Breast epithelium (tissue), 4 donors: ENCODE measurements at regions not wholly inside any gene's neighbourhood (a gene's known extent, or its start where the extent isn't known, plus 50 kb on each side); places are given as distances from the start of the nearest gene placed in this dataset.

ENCODE experiments used
- DNase-seq, 2 donors: peaks; one replicate each; pipeline ENCODE4 v3.0.0-alpha.2; 2019; ENCODE audit warnings: low spot score in 2 of 2
- H3K27ac ChIP-seq, 2 donors: fragments of 200-600 bp; sonication (generic) in 1 of 2; one replicate each; pipeline ENCODE4 v1.5.1; 2016 to 2019; ENCODE audit warnings: mild to moderate bottlenecking in 1 of 2
- H3K27me3 ChIP-seq, 2 donors: fragments of 200-600 bp; sonication (generic) in 1 of 2; one replicate each; pipeline versions ENCODE4 v1.5.1 to v1.6.0; 2017 to 2019; ENCODE audit warnings: control low read depth in 1 of 2, mild to moderate bottlenecking in 1 of 2
- H3K36me3 ChIP-seq: fragments of 200-600 bp; one replicate; pipeline ENCODE4 v1.5.1; 2019
- H3K4me1 ChIP-seq, 2 donors: fragments of 200-600 bp; sonication (generic); one replicate each; pipeline ENCODE4 v1.5.1; 2016 to 2019; ENCODE audit warnings: control low read depth in 1 of 2
- H3K4me3 ChIP-seq, 3 donors: fragments of 200-600 bp; sonication (generic); 1 replicate in 2 of 3; 2 replicates in 1 of 3; pipeline ENCODE4 v1.5.1; 2016 to 2019; ENCODE audit warnings: mild to moderate bottlenecking in 3 of 3, moderate library complexity in 2 of 3
- H3K9me3 ChIP-seq, 2 donors: fragments of 200-600 bp; sonication (generic) in 1 of 2; one replicate each; pipeline ENCODE4 v1.5.1; 2016 to 2019; ENCODE audit warnings: control low read depth in 1 of 2
- POLR2A ChIP-seq: fragments of 450-650 bp; IDR thresholded peaks from one replicate; pipeline ENCODE4 v1.6.1; 2016; ENCODE audit warnings: antibody characterized with exemption, mild to moderate bottlenecking, moderate library complexity
- POLR2AphosphoS5 ChIP-seq, 3 donors: sonication (generic); formaldehyde crosslinking; IDR thresholded peaks; one replicate each; pipeline ENCODE4 v1.6.1; 2017; ENCODE audit warnings: antibody characterized with exemption in 3 of 3
- intact Hi-C: fragments of 100-400 bp; cut with DNase I; formaldehyde crosslinking; loops from one replicate; pipeline ENCODE4 v1.15.1; 2023; ENCODE audit warnings: low total_unique reads
- TF ChIP-seq, protein P1 (sequence below), 3 donors: fragments of 450-650 bp; IDR thresholded peaks; one replicate each; pipeline ENCODE4 v1.5.1; 2016 to 2017; ENCODE audit warnings: antibody characterized with exemption in 3 of 3, mild to moderate bottlenecking in 3 of 3, moderate library complexity in 3 of 3

DNA sequence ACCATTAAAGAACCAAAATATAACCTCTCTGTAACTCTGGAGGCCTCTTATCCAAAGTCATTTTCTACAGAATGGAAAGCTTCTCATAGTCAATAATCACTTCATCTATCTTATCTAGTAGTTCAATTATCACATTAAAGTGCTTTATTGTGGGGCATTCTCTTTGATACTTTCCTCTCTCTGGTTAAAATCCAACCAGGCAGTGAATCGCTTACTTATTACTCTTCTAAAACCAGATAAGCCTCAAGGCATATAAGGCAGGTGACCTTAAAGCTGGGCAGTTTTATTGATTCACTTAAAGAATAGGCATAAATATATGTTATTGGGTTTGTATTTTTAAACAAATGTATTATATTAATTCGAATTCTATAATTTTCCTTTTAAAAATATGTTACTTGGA lies 2162.1 kb upstream of the TENM3 start:
- TF ChIP-seq POLR2A (no peak), POLR2AphosphoS5 (IDR thresholded peaks at IDR 0.05) (no peak)
- TF ChIP-seq, protein P1, sequence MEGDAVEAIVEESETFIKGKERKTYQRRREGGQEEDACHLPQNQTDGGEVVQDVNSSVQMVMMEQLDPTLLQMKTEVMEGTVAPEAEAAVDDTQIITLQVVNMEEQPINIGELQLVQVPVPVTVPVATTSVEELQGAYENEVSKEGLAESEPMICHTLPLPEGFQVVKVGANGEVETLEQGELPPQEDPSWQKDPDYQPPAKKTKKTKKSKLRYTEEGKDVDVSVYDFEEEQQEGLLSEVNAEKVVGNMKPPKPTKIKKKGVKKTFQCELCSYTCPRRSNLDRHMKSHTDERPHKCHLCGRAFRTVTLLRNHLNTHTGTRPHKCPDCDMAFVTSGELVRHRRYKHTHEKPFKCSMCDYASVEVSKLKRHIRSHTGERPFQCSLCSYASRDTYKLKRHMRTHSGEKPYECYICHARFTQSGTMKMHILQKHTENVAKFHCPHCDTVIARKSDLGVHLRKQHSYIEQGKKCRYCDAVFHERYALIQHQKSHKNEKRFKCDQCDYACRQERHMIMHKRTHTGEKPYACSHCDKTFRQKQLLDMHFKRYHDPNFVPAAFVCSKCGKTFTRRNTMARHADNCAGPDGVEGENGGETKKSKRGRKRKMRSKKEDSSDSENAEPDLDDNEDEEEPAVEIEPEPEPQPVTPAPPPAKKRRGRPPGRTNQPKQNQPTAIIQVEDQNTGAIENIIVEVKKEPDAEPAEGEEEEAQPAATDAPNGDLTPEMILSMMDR (IDR thresholded peaks at IDR 0.05) = no peak
- H3K27ac ChIP-seq = no peak overlapping the region
- H3K36me3 ChIP-seq = no peaks in the 10 kb centered on the region
- no peak for DNase-seq
- no peak overlapping the region for H3K4me3 ChIP-seq
- H3K4me1 ChIP-seq = no peaks in the 10 kb centered on the region
- intact Hi-C loops = no loop called here
- no peaks in the 10 kb centered on the region for H3K9me3 ChIP-seq
- no peaks in the 10 kb centered on the region for H3K27me3 ChIP-seq

DNA sequence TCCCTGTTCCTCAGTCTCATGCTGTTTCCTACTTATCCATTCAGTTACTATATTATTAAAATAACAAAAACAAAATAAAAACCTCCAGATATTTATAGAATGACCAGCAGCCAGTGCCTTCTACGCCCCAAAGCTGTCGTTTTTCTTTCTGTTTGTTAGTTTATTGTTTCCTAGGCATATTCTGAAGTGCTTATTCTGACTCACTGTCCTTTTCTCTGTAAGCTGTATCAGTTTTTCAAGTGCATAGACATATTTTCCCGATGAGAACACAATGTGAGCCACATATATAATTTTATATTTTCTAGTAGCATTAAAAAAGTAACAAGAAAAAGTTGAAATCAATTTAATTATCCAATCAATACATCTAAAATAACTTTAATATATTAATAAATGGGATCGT lies 2158.6 kb upstream of the TENM3 start:
- no peaks in the 10 kb centered on the region for H3K36me3 ChIP-seq
- intact Hi-C loops = no loop called here
- H3K4me1 ChIP-seq = no peaks in the 10 kb centered on the region
- no peak overlapping the region for H3K27ac ChIP-seq
- no peak for TF ChIP-seq POLR2A
- TF ChIP-seq POLR2AphosphoS5 (IDR thresholded peaks at IDR 0.05) = no peak
- TF ChIP-seq, protein P1 (IDR thresholded peaks at IDR 0.05) = no peak
- no peaks in the 10 kb centered on the region for H3K9me3 ChIP-seq
- no peaks in the 10 kb centered on the region for H3K27me3 ChIP-seq
- H3K4me3 ChIP-seq = no peak overlapping the region
- DNase-seq = no peak

DNA sequence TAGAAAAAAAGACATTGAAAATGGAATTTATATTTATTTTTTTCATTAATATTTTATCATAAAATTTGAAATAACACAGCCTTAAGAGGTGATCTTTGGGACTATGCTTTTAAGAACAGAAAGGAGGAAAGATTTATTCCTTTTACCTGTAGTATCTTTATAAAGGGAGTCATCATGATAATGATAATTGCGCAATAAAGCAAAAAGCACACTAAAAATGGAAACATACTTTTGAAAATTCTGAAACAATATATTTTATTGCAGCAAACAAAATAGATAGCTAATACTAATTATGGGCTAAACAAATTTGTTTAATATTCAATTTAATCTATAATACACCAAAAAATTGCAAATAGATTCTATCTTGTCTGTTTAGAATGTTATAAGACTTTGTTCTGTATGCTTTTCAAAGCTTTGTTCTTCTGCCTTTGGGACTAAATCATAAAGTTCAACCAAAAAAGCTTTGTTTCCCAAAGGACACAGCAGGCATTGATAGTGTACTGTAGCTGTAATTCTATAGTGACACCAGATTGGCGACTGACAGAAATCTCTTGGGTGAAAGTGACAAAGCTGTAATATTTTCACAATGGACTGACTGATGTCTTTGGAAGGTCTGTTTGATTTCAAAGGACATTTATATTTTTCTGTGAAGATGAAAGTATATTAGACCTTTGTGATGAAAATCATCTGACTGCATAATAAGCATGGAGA lies 2156.6 kb upstream of the TENM3 start:
- Histone ChIP-seq H3K27ac (no peak overlapping the region), H3K9me3 (no peaks in the 10 kb centered on the region), H3K27me3 (no peaks in the 10 kb centered on the region), H3K4me3 (no peak overlapping the region), H3K36me3 (no peaks in the 10 kb centered on the region), H3K4me1 (no peaks in the 10 kb centered on the region)
- DNase-seq = no peak
- intact Hi-C loops = loop anchor here (5.0 kb wide), 1 partner anchor 254 kb away; no protein-coding TSS in a partner anchor
- TF ChIP-seq POLR2AphosphoS5 (IDR thresholded peaks at IDR 0.05) (no peak), POLR2A (no peak)
- TF ChIP-seq, protein P1 (IDR thresholded peaks at IDR 0.05) = no peak

DNA sequence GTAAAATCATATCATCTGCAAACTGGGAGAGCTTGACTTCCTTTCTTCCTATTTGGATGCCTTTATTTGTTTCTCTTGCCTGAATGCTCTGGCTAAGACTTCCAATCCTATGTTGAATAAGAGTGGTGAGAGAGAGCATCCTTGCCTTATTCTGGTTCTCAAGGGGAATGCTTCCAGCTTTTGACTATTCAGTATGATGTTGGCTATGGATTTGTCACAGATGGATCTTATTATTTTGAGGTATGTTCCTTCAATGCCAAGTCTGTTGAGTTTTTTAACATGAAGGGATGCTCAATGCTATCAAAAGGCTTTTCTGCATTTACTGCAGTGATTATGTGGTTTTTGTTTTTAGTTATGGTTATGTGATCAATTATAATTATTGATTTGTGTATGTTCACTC lies 2144.6 kb upstream of the TENM3 start:
- H3K4me1 ChIP-seq = no peaks in the 10 kb centered on the region
- no peak for DNase-seq
- no peaks in the 10 kb centered on the region for H3K9me3 ChIP-seq
- intact Hi-C loops = no loop called here
- no peaks in the 10 kb centered on the region for H3K36me3 ChIP-seq
- H3K27ac ChIP-seq = no peak overlapping the region
- no peak for TF ChIP-seq POLR2A
- TF ChIP-seq, protein P1 (IDR thresholded peaks at IDR 0.05) = no peak
- no peaks in the 10 kb centered on the region for H3K27me3 ChIP-seq
- H3K4me3 ChIP-seq = no peak overlapping the region

DNA sequence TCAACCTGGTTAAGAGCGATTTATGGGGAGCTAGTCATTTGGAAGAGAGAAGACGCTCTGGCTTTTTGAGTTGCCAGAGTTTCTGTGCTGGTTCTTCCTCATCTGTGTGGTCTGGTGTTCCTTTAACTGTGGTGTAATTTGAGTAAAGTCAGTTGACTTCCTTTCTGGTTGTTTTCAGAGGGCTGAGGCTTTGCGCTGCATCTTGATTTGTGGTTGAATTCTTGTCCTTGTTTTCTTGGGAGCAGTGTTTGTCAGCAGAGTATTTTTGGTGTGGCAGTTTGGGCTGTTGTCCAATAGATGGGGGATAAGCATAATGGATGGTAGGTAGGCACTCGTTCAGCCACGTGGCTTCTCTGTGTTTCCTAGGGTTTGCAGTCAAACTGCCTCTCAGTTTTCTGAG lies 2143.2 kb upstream of the TENM3 start:
- no peak for DNase-seq
- H3K27ac ChIP-seq = no peak overlapping the region
- intact Hi-C loops = no loop called here
- no peaks in the 10 kb centered on the region for H3K9me3 ChIP-seq
- H3K36me3 ChIP-seq = no peaks in the 10 kb centered on the region
- H3K27me3 ChIP-seq = no peaks in the 10 kb centered on the region
- no peak overlapping the region for H3K4me3 ChIP-seq
- TF ChIP-seq POLR2AphosphoS5 (IDR thresholded peaks at IDR 0.05) (no peak), POLR2A (no peak)
- TF ChIP-seq, protein P1 (IDR thresholded peaks at IDR 0.05) = no peak
- no peaks in the 10 kb centered on the region for H3K4me1 ChIP-seq
